HepG2 (cell line): ENCODE measurements at regions not wholly inside any gene's neighbourhood (a gene's known extent, or its start where the extent isn't known, plus 50 kb on each side); places are given as distances from the start of the nearest gene placed in this dataset.

ENCODE experiments used
- CEBPG ChIP-seq: IDR thresholded peaks from 2 replicates; pipeline ENCODE4 v1.6.1; 2016
- FOXA1 ChIP-seq, 2 experiments: fragments of 450-650 bp in 1 of 2; sonication (generic) in 1 of 2; formaldehyde crosslinking in 1 of 2; IDR thresholded peaks; 2 replicates each; pipeline versions ENCODE4 v1.4.0 to v1.6.1; 2016 to 2020; ENCODE audit warnings: missing genetic modification reagents in 1 of 2
- NFIC ChIP-seq: IDR thresholded peaks from 2 replicates; pipeline ENCODE4 v1.6.1; 2012; ENCODE audit warnings: mild to moderate bottlenecking, low read length, inconsistent platforms
- PAF1 ChIP-seq: IDR thresholded peaks from 2 replicates; pipeline ENCODE4 v1.6.1; 2016; ENCODE audit warnings: missing genetic modification reagents, missing compliant biosample characterization
- PHF20 ChIP-seq: sonication (generic); formaldehyde crosslinking; IDR thresholded peaks from 2 replicates; pipeline ENCODE4 v1.5.0; 2020; ENCODE audit warnings: mild to moderate bottlenecking, missing genetic modification reagents
- SP5 ChIP-seq: IDR thresholded peaks from 2 replicates; pipeline ENCODE4 v1.6.1; 2016; ENCODE audit warnings: low read depth, borderline replicate concordance
- TGIF2 ChIP-seq: IDR thresholded peaks from 2 replicates; pipeline ENCODE4 v1.6.1; 2016; ENCODE audit warnings: control low read depth, missing compliant biosample characterization
- WIZ ChIP-seq: sonication (generic); formaldehyde crosslinking; IDR thresholded peaks from 2 replicates; pipeline ENCODE4 v1.5.1; 2020; ENCODE audit warnings: mild to moderate bottlenecking, missing genetic modification reagents
- ZFP36L2 ChIP-seq: sonication (generic); formaldehyde crosslinking; IDR thresholded peaks from 2 replicates; pipeline ENCODE4 v1.4.0; 2020; ENCODE audit warnings: missing genetic modification reagents
- ZNF510 ChIP-seq: sonication (generic); formaldehyde crosslinking; IDR thresholded peaks from 2 replicates; pipeline ENCODE4 v1.4.0; 2020; ENCODE audit warnings: low read depth, mild to moderate bottlenecking, missing genetic modification reagents
- ZNF772 ChIP-seq: sonication (generic); formaldehyde crosslinking; IDR thresholded peaks from 2 replicates; pipeline ENCODE4 v1.5.0; 2020; ENCODE audit warnings: mild to moderate bottlenecking, missing genetic modification reagents
- TF ChIP-seq, protein P1 (sequence below): sonication (generic); formaldehyde crosslinking; IDR thresholded peaks from 2 replicates; pipeline ENCODE4 v1.5.0; 2020; ENCODE audit warnings: mild to moderate bottlenecking, missing genetic modification reagents, moderate library complexity
- TF ChIP-seq, protein P2 (sequence below): sonication (generic); formaldehyde crosslinking; IDR thresholded peaks from 2 replicates; pipeline ENCODE4 v1.8.0; 2022; ENCODE audit warnings: missing genetic modification reagents, mild to moderate bottlenecking, inconsistent platforms, borderline replicate concordance
- TF ChIP-seq, protein P3 (sequence below), 2 experiments: sonication (generic) in 1 of 2; formaldehyde crosslinking in 1 of 2; IDR thresholded peaks; 2 replicates each; pipeline versions ENCODE4 v1.5.1 to v1.6.1; 2011 to 2020; ENCODE audit warnings: borderline replicate concordance in 1 of 2, low read depth in 1 of 2, low read length in 1 of 2, mild to moderate bottlenecking in 1 of 2, missing genetic modification reagents in 1 of 2, moderate library complexity in 1 of 2

DNA sequence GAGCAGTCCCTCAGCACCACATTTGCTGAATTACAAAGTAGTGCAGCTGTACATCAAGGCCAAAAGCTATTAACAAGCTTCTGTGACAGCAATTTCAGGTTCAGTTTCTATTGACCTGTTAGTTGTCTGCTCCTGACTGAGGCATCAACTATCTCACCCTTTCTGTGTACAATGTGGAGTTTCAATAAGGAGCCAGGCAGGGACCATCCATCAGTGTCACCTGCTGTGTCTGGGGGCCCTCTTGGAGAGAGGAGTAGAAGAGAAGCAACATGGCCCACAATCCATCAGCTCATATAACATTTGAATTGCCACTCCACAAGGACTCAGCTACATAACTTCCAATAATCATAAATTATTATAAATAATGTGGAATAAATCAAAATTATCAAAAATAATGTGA lies 72.3 kb upstream of the CCDC196 start:
- no peak for TF ChIP-seq ZNF510 (CRISPR knock-in tag)
- TF ChIP-seq, protein P1, sequence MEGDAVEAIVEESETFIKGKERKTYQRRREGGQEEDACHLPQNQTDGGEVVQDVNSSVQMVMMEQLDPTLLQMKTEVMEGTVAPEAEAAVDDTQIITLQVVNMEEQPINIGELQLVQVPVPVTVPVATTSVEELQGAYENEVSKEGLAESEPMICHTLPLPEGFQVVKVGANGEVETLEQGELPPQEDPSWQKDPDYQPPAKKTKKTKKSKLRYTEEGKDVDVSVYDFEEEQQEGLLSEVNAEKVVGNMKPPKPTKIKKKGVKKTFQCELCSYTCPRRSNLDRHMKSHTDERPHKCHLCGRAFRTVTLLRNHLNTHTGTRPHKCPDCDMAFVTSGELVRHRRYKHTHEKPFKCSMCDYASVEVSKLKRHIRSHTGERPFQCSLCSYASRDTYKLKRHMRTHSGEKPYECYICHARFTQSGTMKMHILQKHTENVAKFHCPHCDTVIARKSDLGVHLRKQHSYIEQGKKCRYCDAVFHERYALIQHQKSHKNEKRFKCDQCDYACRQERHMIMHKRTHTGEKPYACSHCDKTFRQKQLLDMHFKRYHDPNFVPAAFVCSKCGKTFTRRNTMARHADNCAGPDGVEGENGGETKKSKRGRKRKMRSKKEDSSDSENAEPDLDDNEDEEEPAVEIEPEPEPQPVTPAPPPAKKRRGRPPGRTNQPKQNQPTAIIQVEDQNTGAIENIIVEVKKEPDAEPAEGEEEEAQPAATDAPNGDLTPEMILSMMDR (CRISPR knock-in tag), result no peak
- no peak for TF ChIP-seq FOXA1 (IDR thresholded peaks at IDR 0.05)
- TF ChIP-seq FOXA1 (CRISPR knock-in tag; IDR thresholded peaks at IDR 0.05), result no peak
- TF ChIP-seq NFIC, result no peak
- TF ChIP-seq ZNF772 (CRISPR knock-in tag), result no peak
- no peak for TF ChIP-seq TGIF2
- no peak for TF ChIP-seq PAF1 (CRISPR knock-in tag)
- TF ChIP-seq WIZ (CRISPR knock-in tag), result no peak
- no peak for TF ChIP-seq PHF20
- TF ChIP-seq, protein P2, sequence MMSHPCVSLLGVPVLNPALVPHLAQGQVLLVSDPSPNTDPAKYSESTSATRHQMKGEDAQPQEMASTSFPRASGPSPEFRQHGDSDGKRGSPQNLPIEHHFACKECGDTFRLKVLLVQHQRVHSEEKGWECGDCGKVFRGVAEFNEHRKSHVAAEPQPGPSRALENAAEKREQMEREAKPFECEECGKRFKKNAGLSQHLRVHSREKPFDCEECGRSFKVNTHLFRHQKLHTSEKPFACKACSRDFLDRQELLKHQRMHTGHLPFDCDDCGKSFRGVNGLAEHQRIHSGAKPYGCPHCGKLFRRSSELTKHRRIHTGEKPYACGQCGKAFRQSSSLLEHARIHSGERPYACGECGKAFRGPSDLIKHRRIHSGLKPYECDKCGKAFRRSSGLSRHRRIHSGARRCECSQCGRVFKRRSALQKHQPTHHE (CRISPR knock-in tag), result no peak
- TF ChIP-seq ZFP36L2 (CRISPR knock-in tag), result no peak
- TF ChIP-seq CEBPG (CRISPR knock-in tag), result no peak
- TF ChIP-seq, protein P3, sequence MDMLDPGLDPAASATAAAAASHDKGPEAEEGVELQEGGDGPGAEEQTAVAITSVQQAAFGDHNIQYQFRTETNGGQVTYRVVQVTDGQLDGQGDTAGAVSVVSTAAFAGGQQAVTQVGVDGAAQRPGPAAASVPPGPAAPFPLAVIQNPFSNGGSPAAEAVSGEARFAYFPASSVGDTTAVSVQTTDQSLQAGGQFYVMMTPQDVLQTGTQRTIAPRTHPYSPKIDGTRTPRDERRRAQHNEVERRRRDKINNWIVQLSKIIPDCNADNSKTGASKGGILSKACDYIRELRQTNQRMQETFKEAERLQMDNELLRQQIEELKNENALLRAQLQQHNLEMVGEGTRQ (IDR thresholded peaks at IDR 0.05; ENCODE audit: low read depth, low read length), result no peak
- TF ChIP-seq, protein P3 (CRISPR knock-in tag; IDR thresholded peaks at IDR 0.05; ENCODE audit: borderline replicate concordance), result no peak
- TF ChIP-seq SP5, result no peak
